C4-2B (cell line): ENCODE measurements at regions not wholly inside any gene's neighbourhood (a gene's known extent, or its start where the extent isn't known, plus 50 kb on each side); places are given as distances from the start of the nearest gene placed in this dataset.

ENCODE experiments used
- H3K27ac ChIP-seq: fragments of 450-650 bp; 2 replicates; pipeline ENCODE4 v1.5.1; 2017
- CTCF ChIP-seq: fragments of 450-650 bp; conservative IDR thresholded peaks from 2 replicates; pipeline ENCODE4 v1.5.1; 2017; ENCODE audit warnings: mild to moderate bottlenecking
- ZFX ChIP-seq: fragments of 450-650 bp; IDR thresholded peaks from 2 replicates; pipeline ENCODE4 v1.6.1; 2017

DNA sequence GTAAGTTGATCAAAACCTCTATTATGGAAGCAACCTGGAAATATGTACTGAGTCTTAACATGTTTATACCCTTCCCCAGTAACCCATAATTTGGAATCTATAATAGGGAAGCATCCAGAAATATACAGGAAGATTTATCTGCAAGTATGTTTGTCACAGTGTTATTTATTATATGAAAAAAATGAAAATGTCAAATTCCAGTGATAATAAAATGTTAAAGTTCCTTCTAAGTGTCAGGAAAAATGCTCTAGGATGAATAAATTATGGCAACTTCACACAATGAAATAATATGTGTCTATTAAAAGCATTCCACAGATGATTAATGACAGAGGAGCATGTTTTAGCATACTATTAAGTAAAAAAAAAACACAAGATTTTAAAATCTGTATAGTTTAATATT lies 202.3 kb upstream of the PRNP start:
- no peak overlapping the region for H3K27ac ChIP-seq
- no peak for TF ChIP-seq ZFX
- no peak for TF ChIP-seq CTCF

- H3K27ac ChIP-seq, result no peak overlapping the region
- TF ChIP-seq ZFX (no peak), CTCF (no peak)
These were observed 202.8 kb upstream of the PRNP start for GRCh38 chr20:4483486-4483885.

- no peak for TF ChIP-seq ZFX
- no peak for TF ChIP-seq CTCF
- no peak overlapping the region for H3K27ac ChIP-seq
These were observed 206.2 kb upstream of the PRNP start for GRCh38 chr20:4480104-4480503.

GRCh38 chr20:4476903-4477500 lies 209.3 kb upstream of the PRNP start:
- no peak overlapping the region for H3K27ac ChIP-seq
- TF ChIP-seq ZFX (no peak), CTCF (no peak)

DNA sequence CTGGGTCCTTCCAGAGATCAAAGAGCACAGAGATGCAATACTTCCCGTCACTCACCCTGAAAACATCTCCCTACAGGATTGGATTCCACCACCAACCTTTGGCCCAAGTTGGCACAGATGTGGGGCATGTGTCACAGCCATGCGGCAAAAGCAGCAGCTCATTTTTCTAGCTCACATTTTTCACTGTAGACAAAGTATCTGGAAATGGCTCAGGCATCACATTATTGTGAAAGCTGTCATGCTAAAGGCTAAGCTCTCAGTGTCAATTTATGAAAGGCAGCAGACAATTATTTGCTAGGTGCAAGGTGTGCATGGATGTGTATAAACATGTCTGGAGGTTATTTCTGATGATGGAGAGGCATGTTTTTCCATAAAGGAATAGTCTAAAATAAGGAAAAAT lies 213.3 kb upstream of the PRNP start:
- TF ChIP-seq CTCF (no peak), ZFX (no peak)

GRCh38 chr20:4471221-4471620 lies 215.0 kb upstream of the PRNP start:
- no peak for TF ChIP-seq ZFX
- no peak for TF ChIP-seq CTCF
- H3K27ac ChIP-seq, result no peak overlapping the region

More for the DNA sequence above, 213.3 kb upstream of the PRNP start:
- no peak overlapping the region for H3K27ac ChIP-seq

GRCh38 chr20:4470375-4470774 lies 215.9 kb upstream of the PRNP start:
- no peak overlapping the region for H3K27ac ChIP-seq
- TF ChIP-seq CTCF, result no peak
- TF ChIP-seq ZFX, result no peak
